Loucy (cell line): ENCODE measurements at regions not wholly inside any gene's neighbourhood (a gene's known extent, or its start where the extent isn't known, plus 50 kb on each side); places are given as distances from the start of the nearest gene placed in this dataset.
"Not testable (repeated sequence)": the region's sequence is repeated elsewhere in the genome, so short reads cannot be mapped to it uniquely, and the experiment has no call there.

ENCODE experiments used
- H2AFZ ChIP-seq: fragments of 200-600 bp; sonication (generic); 2 replicates; pipeline ENCODE4 v1.6.0; 2016; ENCODE audit warnings: antibody characterized with exemption, mild to moderate bottlenecking, low read length, moderate library complexity
- H3F3A ChIP-seq: fragments of 200-600 bp; 2 replicates; pipeline ENCODE4 v1.6.0; 2016; ENCODE audit warnings: antibody characterized with exemption, low read depth, mild to moderate bottlenecking
- H3K27me3 ChIP-seq: fragments of 200-600 bp; sonication (generic); 2 replicates; pipeline ENCODE4 v1.6.1; 2014; ENCODE audit warnings: low read length, mild to moderate bottlenecking; ENCODE audit not compliant: insufficient read depth, poor library complexity, severe bottlenecking
- H3K36me3 ChIP-seq: fragments of 200-600 bp; sonication (generic); 2 replicates; pipeline ENCODE4 v1.6.1; 2016; ENCODE audit warnings: low read length; ENCODE audit not compliant: insufficient read depth
- H3K4me1 ChIP-seq: fragments of 200-600 bp; sonication (generic); 2 replicates; pipeline ENCODE4 v1.5.1; 2014; ENCODE audit warnings: low read length, mild to moderate bottlenecking; ENCODE audit not compliant: insufficient read depth, poor library complexity, severe bottlenecking
- H3K4me2 ChIP-seq: fragments of 200-600 bp; sonication (generic); 2 replicates; pipeline ENCODE4 v1.6.0; 2014; ENCODE audit warnings: antibody characterized with exemption, low read length, low read depth, mild to moderate bottlenecking; ENCODE audit not compliant: poor library complexity, severe bottlenecking
- H3K4me3 ChIP-seq: fragments of 200-600 bp; sonication (generic); 2 replicates; pipeline ENCODE4 v1.5.1; 2014; ENCODE audit warnings: low read length, mild to moderate bottlenecking, mixed read lengths; ENCODE audit not compliant: poor library complexity, severe bottlenecking
- H3K79me2 ChIP-seq: fragments of 200-600 bp; sonication (generic); 2 replicates; pipeline ENCODE4 v1.6.1; 2014; ENCODE audit warnings: low read length; ENCODE audit not compliant: insufficient read depth
- H3K9ac ChIP-seq: fragments of 200-600 bp; sonication (generic); 2 replicates; pipeline ENCODE4 v1.6.0; 2014; ENCODE audit warnings: mild to moderate bottlenecking, low read depth, low read length, moderate library complexity; ENCODE audit not compliant: poor library complexity, severe bottlenecking
- H3K9me2 ChIP-seq: fragments of 200-600 bp; sonication (generic); replicated peaks from 2 replicates; pipeline ENCODE4 v1.6.1; 2016; ENCODE audit warnings: low read depth, low read length, mixed read lengths
- H3K9me3 ChIP-seq: fragments of 200-600 bp; sonication (generic); 2 replicates; pipeline ENCODE4 v1.6.1; 2014; ENCODE audit warnings: mild to moderate bottlenecking, antibody characterized with exemption, low read length, low read depth; ENCODE audit not compliant: insufficient read depth
- H4K20me1 ChIP-seq: fragments of 200-600 bp; sonication (generic); 2 replicates; pipeline ENCODE4 v1.6.0; 2014; ENCODE audit warnings: antibody characterized with exemption, low read length, mild to moderate bottlenecking; ENCODE audit not compliant: insufficient read depth, poor library complexity, severe bottlenecking
- CTCF ChIP-seq: fragments of 200-600 bp; sonication (generic); conservative IDR thresholded peaks from 2 replicates; pipeline ENCODE4 v1.5.1; 2014; ENCODE audit warnings: mild to moderate bottlenecking, antibody characterized with exemption, low read length
- EZH2phosphoT487 ChIP-seq: fragments of 200-600 bp; IDR thresholded peaks from 2 replicates; pipeline ENCODE4 v1.6.1; 2018; ENCODE audit warnings: antibody characterized with exemption, mild to moderate bottlenecking, moderate library complexity, borderline replicate concordance

- no peak overlapping the region for H2AFZ ChIP-seq
- no peaks in the 10 kb centered on the region for H3K9me3 ChIP-seq
- H3K36me3 ChIP-seq: no peaks in the 10 kb centered on the region
- no peak overlapping the region for H3K9ac ChIP-seq
- H3K9me2 ChIP-seq: no peaks in the 10 kb centered on the region
- no peak overlapping the region for H3K4me2 ChIP-seq
- H3F3A ChIP-seq: no peaks in the 10 kb centered on the region
- H3K4me3 ChIP-seq: no peak overlapping the region
- H3K27me3 ChIP-seq: no peaks in the 10 kb centered on the region
- no peaks in the 10 kb centered on the region for H3K79me2 ChIP-seq
- H3K4me1 ChIP-seq: no peaks in the 10 kb centered on the region
- H4K20me1 ChIP-seq: no peaks in the 10 kb centered on the region
- TF ChIP-seq EZH2phosphoT487 (no peak), CTCF (no peak)
These were observed 533.5 kb downstream of the RBFOX1 start for GRCh38 chr16:7866144-7866543.

- not testable (repeated sequence) for H3K9me2 ChIP-seq, H3K79me2 ChIP-seq, H3K4me1 ChIP-seq, H3K36me3 ChIP-seq, H3K4me3 ChIP-seq, H3F3A ChIP-seq, H3K9ac ChIP-seq, H3K4me2 ChIP-seq, H4K20me1 ChIP-seq, H2AFZ ChIP-seq, H3K27me3 ChIP-seq, H3K9me3 ChIP-seq
These were observed 532.7 kb downstream of the RBFOX1 start for GRCh38 chr16:7865393-7865792.

- H3K4me3 ChIP-seq: no peak overlapping the region
- TF ChIP-seq EZH2phosphoT487 (no peak), CTCF (no peak)
- no peaks in the 10 kb centered on the region for H3K4me1 ChIP-seq
- no peaks in the 10 kb centered on the region for H3K79me2 ChIP-seq
- no peaks in the 10 kb centered on the region for H4K20me1 ChIP-seq
- no peaks in the 10 kb centered on the region for H3F3A ChIP-seq
- H3K36me3 ChIP-seq: no peaks in the 10 kb centered on the region
- no peak overlapping the region for H2AFZ ChIP-seq
- no peak overlapping the region for H3K4me2 ChIP-seq
- H3K9me3 ChIP-seq: no peaks in the 10 kb centered on the region
- H3K9me2 ChIP-seq: no peaks in the 10 kb centered on the region
- no peaks in the 10 kb centered on the region for H3K27me3 ChIP-seq
- H3K9ac ChIP-seq: no peak overlapping the region
These were observed 529.4 kb downstream of the RBFOX1 start for GRCh38 chr16:7861891-7862582.

- H3K36me3 ChIP-seq: no peaks in the 10 kb centered on the region
- no peak overlapping the region for H2AFZ ChIP-seq
- H3K9ac ChIP-seq: no peak overlapping the region
- TF ChIP-seq EZH2phosphoT487: no peak
- TF ChIP-seq CTCF: no peak
- H4K20me1 ChIP-seq: no peaks in the 10 kb centered on the region
- no peak overlapping the region for H3K4me3 ChIP-seq
- H3K4me2 ChIP-seq: no peak overlapping the region
- no peaks in the 10 kb centered on the region for H3K79me2 ChIP-seq
- no peaks in the 10 kb centered on the region for H3F3A ChIP-seq
- no peaks in the 10 kb centered on the region for H3K9me3 ChIP-seq
- H3K4me1 ChIP-seq: no peaks in the 10 kb centered on the region
- H3K9me2 ChIP-seq: no peaks in the 10 kb centered on the region
- no peaks in the 10 kb centered on the region for H3K27me3 ChIP-seq
These were observed 520.6 kb downstream of the RBFOX1 start for GRCh38 chr16:7853197-7853596.
